Lung (tissue), 11 donors: ENCODE measurements at regions not wholly inside any gene's neighbourhood (a gene's known extent, or its start where the extent isn't known, plus 50 kb on each side); places are given as distances from the start of the nearest gene placed in this dataset.
A peak's percentile ranks its signal among the peaks of the same experiment; 100 is the strongest.

Experiments
- ATAC-seq: fragments of 200-7000 bp; cut with Tn5 transposase; one replicate; pipeline ENCODE4 v1.9.1; 2020; ENCODE audit warnings: moderate number of reproducible peaks; ENCODE audit not compliant: insufficient read depth, low FRiP score
- DNase-seq, 3 donors: peaks; one replicate each; pipeline ENCODE4 v3.0.0-alpha.2; 2013 to 2017
- H3K27ac ChIP-seq, 2 donors: one replicate each; pipeline ENCODE4 v1.5.1; 2013; ENCODE audit warnings: mild to moderate bottlenecking in 2 of 2, moderate library complexity in 2 of 2, control low read depth in 1 of 2, inconsistent platforms in 1 of 2, low read depth in 1 of 2, low read length in 1 of 2
- H3K27me3 ChIP-seq, 3 donors: one replicate each; pipeline ENCODE4 v1.5.1; 2013; ENCODE audit warnings: low read length in 2 of 3; ENCODE audit not compliant: control insufficient read depth in 3 of 3, insufficient read depth in 3 of 3
- H3K36me3 ChIP-seq, 4 donors: one replicate each; pipeline ENCODE4 v1.5.1; 2013; ENCODE audit warnings: low read length in 4 of 4, mild to moderate bottlenecking in 1 of 4, moderate library complexity in 1 of 4; ENCODE audit not compliant: control insufficient read depth in 4 of 4, insufficient read depth in 4 of 4
- H3K4me1 ChIP-seq, 5 donors: one replicate each; pipeline ENCODE4 v1.5.1; 2013; ENCODE audit warnings: low read length in 5 of 5, mild to moderate bottlenecking in 2 of 5, moderate library complexity in 1 of 5; ENCODE audit not compliant: control insufficient read depth in 5 of 5, insufficient read depth in 5 of 5
- H3K4me3 ChIP-seq: one replicate; pipeline ENCODE4 v1.5.1; 2013; ENCODE audit warnings: mild to moderate bottlenecking, control low read depth, moderate library complexity
- H3K9ac ChIP-seq, 2 donors: one replicate each; pipeline ENCODE4 v1.5.1; 2013; ENCODE audit warnings: low read length in 2 of 2, control low read depth in 1 of 2; ENCODE audit not compliant: insufficient read depth in 1 of 2
- H3K9me3 ChIP-seq, 4 donors: one replicate each; pipeline ENCODE4 v1.5.1; 2013; ENCODE audit warnings: low read length in 3 of 4, mild to moderate bottlenecking in 1 of 4, moderate library complexity in 1 of 4; ENCODE audit not compliant: control insufficient read depth in 4 of 4, insufficient read depth in 3 of 4
- WGBS, 2 donors: extraction: QIAGEN DNeasy Blood & Tissue Kit; methylation state at CpG; one replicate each; pipeline ENCODE4 v1.1.7; 2013; 5-methylcytosine and 5-hydroxymethylcytosine counted together
- TF ChIP-seq, protein P1 (sequence below): IDR thresholded peaks from 2 replicates; pipeline ENCODE4 v1.5.1; 2012; ENCODE audit warnings: mild to moderate bottlenecking; ENCODE audit errors: control extremely low read depth, extremely low read depth
- donor health status: control.
- donor health status: control.
- donor health status: Bipolar disorder and iron deficiency.
- donor health status: healthy.
- donor health status: DM: yes; HTN: yes; CAD: no.

GRCh38 chr3:178289544-178290160, 246.6 kb upstream of the KCNMB2 start:
- H3K4me3 ChIP-seq = no peak overlapping the region
- peaks cover 0 to 1% (median 0%) of the 10 kb centered on the region in 4 donors for H3K9me3 ChIP-seq
- H3K27me3 ChIP-seq = no peaks in the 10 kb centered on the region
- no peak overlapping the region for H3K9ac ChIP-seq
- H3K36me3 ChIP-seq = no peaks in the 10 kb centered on the region
- WGBS, 2 donors = 10 to 40% methylated on average over 6 of the region's 6 CpGs
- no peak overlapping the region for H3K27ac ChIP-seq
- DNase-seq (peak; percentile 63 to 76 (median 75)), ATAC-seq (no peak)
- TF ChIP-seq, protein P1, sequence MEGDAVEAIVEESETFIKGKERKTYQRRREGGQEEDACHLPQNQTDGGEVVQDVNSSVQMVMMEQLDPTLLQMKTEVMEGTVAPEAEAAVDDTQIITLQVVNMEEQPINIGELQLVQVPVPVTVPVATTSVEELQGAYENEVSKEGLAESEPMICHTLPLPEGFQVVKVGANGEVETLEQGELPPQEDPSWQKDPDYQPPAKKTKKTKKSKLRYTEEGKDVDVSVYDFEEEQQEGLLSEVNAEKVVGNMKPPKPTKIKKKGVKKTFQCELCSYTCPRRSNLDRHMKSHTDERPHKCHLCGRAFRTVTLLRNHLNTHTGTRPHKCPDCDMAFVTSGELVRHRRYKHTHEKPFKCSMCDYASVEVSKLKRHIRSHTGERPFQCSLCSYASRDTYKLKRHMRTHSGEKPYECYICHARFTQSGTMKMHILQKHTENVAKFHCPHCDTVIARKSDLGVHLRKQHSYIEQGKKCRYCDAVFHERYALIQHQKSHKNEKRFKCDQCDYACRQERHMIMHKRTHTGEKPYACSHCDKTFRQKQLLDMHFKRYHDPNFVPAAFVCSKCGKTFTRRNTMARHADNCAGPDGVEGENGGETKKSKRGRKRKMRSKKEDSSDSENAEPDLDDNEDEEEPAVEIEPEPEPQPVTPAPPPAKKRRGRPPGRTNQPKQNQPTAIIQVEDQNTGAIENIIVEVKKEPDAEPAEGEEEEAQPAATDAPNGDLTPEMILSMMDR = no peak
- H3K4me1 ChIP-seq = peaks cover 0 to 7% (median 0%) of the 10 kb centered on the region in 5 donors

GRCh38 chr3:178291574-178292370, 244.5 kb upstream of the KCNMB2 start:
- WGBS, 2 donors = 91% methylated on average over 7 of the region's 7 CpGs
- H3K27me3 ChIP-seq = no peaks in the 10 kb centered on the region
- DNase-seq (no peak), ATAC-seq (no peak)
- no peaks in the 10 kb centered on the region for H3K36me3 ChIP-seq
- H3K9me3 ChIP-seq = peaks cover 0 to 1% (median 0%) of the 10 kb centered on the region in 4 donors
- no peak overlapping the region for H3K4me3 ChIP-seq
- TF ChIP-seq, protein P1 = no peak
- H3K9ac ChIP-seq = no peak overlapping the region
- H3K4me1 ChIP-seq = peaks cover 0 to 7% (median 0%) of the 10 kb centered on the region in 5 donors
- H3K27ac ChIP-seq = no peak overlapping the region

GRCh38 chr3:178295292-178295912, 240.8 kb upstream of the KCNMB2 start:
- ATAC-seq (no peak), DNase-seq (peak in 2 of 3 donors; percentile 46 to 57)
- Histone ChIP-seq H3K9me3 (peaks cover 0 to 1% (median 0%) of the 10 kb centered on the region in 4 donors), H3K4me1 (peaks cover 0 to 5% (median 0%) of the 10 kb centered on the region in 5 donors), H3K27ac (no peak overlapping the region), H3K9ac (no peak overlapping the region), H3K36me3 (no peaks in the 10 kb centered on the region), H3K4me3 (no peak overlapping the region), H3K27me3 (no peaks in the 10 kb centered on the region)
- WGBS, 2 donors = 98% methylated on average over 2 of the region's 2 CpGs
- TF ChIP-seq, protein P1 = no peak
